GM19328 (cell line): ENCODE measurements at regions not wholly inside any gene's neighbourhood (a gene's known extent, or its start where the extent isn't known, plus 50 kb on each side); places are given as distances from the start of the nearest gene placed in this dataset.

Experiments
- ATAC-seq: cut with Tn5 transposase; IDR thresholded peaks from one replicate; pipeline ENCODE4 v1.9.1; 2021; ENCODE audit warnings: mild to moderate bottlenecking, moderate library complexity; ENCODE audit not compliant: unreplicated experiment

DNA sequence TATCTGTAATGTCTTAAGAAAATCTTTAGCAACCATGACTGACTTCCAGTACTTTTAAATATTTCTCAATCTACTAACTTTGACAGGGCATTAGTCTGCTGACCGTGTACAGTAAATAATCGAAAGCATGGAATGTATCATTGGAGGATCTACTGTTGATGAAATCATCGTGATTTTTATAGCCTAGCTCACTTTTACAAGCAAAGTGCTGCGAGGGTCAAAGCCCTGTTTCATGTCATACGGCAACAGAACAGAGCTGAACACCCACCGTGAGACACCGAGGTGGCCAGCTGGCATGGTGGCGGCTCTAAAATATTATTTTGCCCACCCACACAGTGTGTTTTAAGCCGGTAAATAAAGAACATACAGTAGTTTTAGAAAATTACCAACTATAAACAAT, 679.3 kb downstream of the FAT4 start:
- ATAC-seq = no peak

DNA sequence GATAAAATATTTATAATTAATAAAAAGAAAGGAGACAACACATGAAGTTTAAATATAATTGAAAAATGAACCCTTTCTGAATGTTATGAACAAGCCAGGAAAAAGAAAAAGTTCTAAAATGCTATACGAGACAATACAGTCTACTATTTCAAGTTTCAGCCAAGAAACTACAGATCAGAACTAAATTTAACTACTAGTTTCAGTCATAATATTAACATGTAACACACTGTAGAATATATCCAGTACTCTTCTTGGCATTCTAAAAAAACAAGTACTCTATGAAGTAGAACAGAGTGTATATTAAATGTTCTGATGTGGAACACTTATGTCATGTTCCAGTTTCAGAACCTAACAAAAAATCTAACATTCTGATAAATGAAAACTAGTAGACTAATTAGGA, 679.7 kb downstream of the FAT4 start:
- no peak for ATAC-seq

DNA sequence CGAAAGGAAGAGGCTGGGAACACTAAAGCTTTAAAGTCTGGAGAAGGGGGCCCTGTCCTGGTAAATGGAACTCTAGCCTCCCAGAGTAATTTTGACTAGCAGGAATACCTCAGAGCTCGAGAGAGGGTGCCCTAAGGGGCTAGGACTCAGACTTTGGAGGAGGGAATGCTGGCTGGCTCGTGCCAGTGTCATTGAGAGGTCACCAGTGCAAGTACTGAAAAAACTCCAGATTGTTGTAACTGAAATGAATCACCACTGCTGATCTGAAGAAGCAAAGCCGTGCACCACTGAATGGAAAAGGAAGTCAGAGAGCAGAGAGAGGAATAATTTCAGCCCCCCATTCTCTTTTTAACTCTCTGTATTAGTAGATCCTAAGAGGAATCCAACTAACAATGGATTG, 690.2 kb downstream of the FAT4 start:
- no peak for ATAC-seq

DNA sequence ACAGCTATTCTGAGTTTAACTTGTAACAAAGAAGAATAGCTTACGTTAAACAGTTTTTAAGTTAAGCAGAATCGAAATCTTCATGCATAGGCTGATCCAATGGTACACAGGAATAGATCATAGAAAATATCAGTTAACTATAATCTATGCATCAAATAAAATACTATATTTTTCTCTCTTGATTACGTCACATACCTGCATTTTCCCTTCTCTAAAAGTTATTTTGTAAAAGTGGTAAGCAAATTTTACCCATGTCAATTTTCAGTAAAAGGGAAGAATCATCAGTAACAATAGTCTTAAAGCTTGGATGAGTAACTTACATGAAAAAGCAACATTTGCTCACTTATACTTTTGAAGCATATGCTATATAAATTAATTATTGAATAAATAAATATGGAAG, 692.4 kb downstream of the FAT4 start:
- no peak for ATAC-seq

DNA sequence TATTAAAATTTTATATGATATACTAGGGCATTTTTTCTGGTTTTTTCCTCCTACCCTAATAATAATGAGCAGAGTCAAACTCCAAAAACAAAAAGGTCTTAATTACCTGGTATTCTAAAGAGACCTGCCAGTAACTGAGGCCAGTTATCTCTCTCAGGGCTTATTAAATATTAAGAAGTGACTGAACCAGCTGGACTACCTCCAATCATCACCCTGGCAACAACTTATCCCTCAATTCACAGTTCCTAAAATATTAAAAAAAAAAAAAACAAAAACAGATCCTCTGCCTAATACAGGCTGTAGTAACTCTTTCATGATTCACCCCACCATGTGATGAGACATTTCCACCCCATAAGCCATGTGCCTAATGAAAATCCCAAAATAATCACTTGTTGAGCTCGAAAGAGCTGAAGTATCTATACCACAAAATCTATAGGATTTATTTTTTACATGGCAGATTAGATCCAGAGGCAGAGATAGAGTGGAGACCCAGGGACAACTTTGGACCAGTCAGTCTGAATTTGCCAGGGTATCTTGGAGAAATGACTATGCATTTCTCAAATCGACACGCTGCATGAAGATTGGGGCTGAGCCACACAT, 698.0 kb downstream of the FAT4 start:
- no peak for ATAC-seq

DNA sequence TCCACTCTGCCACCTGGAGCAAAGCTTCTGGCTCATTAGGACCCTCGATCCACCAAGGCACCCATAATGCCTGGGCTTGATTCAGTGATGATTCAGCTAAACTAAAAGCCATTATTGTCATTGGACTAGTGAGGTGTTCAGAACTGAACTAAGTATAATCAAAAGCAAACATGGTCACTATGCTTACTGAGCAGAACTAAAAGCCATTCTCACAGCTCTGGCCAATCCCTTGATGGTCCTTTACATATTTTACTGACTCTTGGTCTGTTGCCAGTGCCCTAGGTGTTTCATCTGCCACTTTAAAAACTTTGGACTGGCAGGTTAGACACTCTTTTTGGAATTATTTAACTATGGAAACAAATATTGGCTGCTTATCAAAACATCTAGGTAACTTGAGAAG, 703.5 kb downstream of the FAT4 start:
- ATAC-seq = no peak

DNA sequence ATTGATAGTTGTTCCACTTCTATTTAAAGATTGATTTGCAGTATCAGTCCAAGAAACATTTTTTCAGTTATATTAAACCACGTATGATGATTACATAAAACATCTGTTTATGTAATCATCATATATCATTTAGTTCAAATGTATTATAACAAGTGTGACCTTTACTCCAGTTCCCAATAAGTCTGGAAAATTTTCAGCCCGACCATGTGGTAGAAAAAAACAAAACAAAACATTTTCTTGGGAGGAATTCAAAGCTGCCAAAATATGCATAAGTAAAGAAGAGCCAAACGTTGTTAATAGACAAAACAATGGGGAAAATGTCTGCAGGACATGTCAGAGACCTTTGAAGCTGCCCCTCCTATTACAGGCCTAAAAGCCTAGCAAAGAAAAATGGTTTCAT, 709.1 kb downstream of the FAT4 start:
- ATAC-seq = no peak

DNA sequence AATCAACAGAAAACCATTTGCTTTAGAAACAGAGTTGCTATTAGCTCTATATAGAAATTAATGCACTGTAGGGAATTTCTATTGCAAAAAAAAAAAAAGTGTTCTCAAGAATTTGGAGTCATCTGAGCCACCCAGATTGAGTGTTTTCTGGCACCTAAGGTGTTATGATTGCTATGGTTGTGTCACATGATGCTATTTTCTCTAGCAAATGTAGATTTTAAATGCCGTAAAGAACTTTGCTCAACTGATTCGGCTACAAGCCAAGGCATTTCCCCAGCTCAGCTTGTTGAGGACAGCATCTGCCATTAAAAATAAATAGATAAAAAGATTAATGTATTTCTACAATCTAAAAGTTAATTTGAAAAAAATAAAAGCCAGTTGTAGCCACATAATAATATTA, 712.8 kb downstream of the FAT4 start:
- no peak for ATAC-seq

DNA sequence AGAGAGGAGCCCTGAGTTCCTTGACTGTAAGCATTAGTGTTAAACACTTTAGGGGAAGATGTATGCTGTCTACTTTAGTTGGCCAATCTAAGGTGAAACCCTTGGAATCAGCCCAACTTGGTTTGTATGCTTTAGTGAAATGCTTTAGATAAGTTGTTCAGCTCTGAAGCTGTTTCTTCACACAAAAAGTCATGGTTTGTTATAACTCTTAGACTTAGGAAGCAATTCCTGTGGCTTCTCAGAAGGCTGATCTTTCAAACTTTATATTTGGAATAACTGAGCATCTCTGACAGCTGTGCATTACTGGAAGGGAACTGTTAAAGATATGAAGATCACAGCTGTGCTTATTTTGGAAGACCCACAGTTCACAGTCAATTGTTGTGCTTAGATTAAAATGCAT, 714.1 kb downstream of the FAT4 start:
- no peak for ATAC-seq

DNA sequence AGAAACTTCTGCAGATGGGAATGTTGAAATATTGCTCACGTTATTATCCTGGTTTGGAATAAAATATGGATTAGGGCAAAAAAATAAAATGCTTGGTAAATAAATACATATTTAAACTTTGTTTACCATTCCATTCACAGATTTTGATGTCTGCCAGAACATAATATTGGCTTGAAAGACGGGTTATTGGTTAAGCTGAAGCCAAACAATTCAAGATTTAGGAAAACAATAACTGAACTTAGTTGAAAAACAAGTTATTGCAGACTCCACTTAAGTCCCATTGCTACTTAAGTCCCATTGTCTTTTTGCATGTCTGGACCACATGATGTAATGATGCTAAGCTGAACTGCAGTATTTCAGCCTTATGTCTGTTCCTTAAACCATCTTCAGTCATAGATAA, 722.5 kb downstream of the FAT4 start:
- ATAC-seq = no peak

DNA sequence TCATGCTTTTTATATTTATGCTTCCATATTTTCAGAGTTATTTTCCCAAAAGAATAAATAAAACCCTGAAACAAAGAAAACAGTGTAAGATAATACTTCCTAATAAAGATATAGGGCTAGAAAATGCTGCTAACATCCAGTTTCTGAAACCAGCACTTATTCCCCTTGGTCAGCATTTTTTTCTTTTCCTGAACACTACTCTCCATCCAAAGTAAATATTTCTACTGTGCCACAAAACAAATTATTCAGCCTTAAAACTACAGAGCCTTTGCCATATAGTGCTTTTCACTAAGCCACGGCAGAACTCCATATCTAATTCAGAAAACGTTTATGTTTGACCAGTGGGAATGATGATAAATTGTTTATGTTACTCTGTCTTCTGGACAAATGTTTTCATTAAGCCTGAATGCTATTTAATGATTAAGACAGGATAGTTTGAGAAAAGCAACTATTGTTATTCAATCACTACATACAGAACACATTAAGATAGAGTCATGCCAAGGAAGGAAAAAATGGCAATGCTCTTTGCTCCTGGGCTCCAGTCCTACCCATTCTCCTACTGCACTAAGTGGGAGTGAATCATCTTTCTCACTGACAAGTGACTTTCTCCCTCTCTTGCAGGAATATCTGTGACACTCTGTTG, 723.9 kb downstream of the FAT4 start:
- ATAC-seq = no peak

DNA sequence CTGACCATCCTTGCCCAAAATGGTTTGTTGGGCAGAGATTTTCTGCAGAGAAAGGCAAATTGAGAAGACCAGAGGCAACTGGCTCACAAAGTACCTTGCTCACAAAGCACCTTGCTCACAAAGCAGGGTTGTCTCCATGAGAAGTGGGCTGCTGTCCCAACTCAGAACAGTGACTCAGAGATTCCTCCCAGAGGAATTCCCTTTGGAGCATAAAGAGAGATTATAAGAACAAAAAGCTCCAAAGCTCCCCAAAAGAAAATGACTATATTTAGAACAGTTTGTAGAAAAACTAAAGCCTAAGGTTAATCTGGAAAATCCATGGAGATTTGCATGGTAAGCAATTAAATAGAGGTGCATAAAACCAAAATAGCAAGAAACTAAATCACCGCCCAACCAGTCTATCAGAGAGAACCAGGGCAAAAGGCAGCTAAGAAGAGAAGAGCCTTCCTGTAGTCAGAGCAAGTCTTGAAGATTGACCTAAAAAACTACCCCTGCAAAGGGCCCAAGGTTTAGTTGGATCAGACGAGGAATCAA, 731.4 kb downstream of the FAT4 start:
- ATAC-seq = no peak

DNA sequence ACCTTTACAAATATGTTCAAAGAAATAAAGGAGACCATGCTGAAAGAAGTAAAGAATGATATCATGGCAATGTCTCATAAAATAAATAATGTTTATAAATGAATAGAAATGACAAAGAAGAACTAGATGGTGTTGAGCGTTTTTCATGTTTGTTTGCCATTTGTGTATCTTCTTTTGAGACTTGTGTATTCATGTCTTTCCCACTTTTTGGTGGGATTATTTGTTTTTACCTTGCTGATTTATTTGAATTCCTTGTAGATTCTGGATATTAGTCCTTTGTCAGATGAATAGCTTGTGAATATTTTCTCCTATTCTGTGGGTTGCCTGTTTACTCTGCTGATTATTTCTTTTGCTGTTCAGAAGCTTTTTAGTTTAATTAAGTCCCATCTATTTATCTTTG, 732.4 kb downstream of the FAT4 start:
- ATAC-seq = no peak

DNA sequence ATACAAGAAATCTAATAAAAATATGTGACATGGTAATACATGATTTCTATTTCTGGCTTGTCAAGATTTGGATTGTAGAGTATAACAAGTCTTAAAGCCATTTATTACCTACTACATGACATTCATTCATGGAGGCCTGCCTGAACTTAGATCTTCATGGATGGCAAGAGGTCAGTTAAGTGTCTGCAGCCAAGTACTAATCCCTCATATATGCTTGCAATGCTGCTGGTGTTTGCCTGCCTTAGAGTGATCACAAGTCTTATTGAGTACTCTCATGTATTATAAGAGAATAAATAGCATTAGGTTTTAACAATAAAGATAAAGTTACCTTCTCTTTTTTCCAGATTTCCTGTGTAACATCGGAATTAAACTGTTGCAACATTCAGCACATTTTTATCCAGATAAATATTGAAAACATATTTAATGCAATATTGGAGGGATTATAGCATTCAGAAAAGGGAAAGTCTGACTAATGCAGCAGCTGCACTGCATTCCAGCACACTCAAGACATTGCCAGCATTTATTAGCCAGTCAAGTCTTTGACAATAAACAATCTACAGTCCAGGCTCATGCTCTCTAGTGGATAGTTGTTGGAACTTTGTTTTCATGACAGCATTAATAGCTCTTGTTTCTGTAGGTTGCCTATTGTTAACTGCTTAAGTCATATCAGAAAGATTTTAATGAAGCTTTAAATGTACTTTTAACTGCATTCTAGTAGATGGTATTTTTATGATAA, 737.1 kb downstream of the FAT4 start:
- ATAC-seq = no peak

DNA sequence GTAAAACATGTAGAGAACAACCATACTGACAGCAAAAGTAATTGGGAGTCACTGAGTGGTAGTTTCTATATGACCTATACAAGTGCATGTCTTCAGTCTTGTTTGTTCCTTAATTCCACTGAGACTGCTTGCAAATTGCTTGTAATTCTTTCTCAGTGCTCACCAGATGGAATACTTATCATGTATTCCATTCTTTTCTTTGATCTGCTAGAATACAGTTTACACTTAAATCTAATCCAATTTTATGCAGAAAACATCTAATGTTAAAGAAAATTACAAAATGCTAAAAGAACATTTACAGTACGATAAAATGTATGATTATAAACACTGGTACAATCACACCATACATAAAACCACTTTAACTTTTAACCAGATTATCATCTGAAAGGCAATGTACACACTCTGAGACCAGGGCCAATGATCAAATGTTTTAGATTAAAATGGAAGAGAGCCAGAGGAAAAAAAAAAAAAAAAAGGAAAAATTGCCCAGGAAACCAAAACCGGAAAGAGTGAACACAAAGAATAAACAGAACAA, 741.4 kb downstream of the FAT4 start:
- no peak for ATAC-seq

DNA sequence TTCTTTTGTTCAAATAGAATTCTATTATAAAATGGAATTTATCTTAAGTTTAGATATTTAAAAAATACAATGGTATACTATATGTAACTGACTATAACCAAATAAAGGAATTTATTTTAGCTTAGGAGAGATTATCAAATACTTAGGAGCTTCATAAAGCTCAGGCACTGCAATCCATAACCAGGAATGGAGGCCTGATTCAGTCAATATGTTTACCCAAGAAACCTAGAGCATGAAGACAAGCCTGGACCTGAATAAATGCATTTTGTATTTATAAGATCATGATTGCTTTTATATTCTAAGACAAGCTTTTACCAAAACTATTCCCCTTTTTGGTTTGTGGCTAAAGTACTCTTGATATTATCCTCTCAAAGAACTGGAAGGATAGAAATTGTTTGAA, 742.6 kb downstream of the FAT4 start:
- ATAC-seq = no peak

DNA sequence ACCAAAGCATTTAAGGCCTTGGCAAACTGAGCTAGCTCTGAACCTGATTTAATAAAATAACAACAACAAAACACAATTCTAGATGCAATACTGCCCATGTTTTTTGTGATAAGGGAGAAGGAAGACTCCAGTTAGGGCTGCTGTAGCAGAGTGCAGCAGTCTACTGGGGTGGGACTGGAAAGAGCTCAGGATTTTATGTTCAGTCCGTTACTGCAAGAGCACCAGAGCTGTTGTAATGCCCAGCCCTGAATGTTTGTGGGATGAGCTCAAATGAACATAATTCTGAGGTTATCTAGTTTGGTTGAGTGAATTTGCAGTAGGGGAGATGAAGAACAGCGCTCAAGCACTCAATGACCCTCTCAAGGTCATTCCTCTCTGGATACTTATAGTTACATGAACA, 743.8 kb downstream of the FAT4 start:
- no peak for ATAC-seq

DNA sequence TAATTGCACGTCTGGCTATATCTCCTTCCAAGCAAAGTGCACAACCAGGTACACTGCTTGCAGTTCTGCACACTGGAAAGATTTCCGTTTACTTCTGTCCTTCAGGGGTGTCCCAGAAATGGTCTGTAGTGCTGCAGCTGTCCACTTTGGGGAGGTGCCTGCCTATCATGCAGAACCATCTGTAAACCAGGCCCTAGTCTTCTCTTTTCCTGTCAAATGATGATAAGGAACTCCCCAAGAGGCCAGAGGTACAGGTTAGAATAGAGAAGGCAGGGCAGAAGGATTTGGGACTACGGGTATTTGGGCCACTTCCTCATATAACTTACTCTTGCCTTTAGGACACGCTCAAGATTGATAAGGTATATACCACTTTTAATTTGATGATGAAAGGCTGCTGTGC, 746.9 kb downstream of the FAT4 start:
- no peak for ATAC-seq

DNA sequence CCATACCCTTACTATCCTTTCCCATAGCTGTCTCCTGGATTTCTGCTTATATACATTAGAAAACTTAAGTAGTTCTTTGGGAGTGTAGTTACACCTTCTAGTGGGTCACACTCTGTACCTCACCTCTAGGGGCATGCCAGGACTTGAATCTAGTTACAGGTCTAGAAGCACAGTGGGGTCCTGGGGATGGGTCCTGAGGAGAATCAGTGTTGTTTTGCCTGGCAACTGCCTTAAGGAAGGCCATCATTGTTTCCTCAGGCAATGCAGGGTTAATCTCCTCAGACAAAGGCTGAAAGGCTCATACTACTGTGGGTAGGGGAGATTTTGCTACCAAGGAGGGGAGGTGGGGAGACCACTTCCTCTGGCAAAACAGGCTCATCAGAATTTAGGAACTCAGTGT, 750.3 kb downstream of the FAT4 start:
- ATAC-seq = no peak

DNA sequence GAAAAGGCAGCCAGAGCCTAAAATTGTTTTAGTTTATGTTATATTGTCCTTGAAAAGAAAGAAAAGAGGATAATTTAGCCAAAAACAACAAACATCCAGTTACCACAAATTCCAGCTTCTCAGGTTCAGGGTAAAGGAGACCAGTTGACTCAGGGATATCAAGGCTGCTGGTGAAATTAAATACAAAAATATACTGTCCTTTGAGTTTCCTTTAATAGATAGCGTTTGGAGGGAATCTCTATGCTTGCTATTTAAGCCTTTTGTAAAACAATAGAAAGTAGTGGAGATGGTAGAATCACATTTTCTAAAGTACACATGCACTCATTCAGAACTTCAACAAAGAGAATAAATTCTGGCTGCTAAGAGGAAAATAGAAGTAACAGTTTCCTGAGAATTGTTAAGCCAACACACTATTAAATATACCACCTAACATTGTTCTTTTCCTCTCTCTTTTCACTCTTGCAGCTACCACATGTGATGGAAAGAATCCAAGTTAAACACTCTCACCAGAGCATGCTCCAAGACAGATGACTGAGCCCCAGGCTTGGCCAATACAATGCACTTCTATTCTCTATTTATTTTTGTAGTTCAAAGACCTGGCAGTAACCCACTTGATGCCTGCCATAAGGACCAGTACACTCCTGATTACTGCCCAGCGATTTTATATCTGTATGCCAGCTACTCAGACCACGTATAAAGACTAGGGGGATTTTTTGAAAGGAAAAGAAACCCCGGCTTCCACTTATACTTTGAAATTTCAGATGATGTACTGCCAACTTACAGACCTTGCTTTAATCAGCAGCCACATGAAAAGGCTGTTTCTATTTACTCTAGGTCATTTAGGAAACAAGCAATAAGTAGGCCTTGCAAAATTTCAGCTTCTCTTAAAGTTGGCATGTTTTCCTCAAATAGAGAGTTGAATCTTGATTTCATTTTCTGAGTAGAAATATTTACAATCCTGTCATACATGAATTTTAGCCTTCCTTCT, 756.9 kb downstream of the FAT4 start:
- no peak for ATAC-seq

DNA sequence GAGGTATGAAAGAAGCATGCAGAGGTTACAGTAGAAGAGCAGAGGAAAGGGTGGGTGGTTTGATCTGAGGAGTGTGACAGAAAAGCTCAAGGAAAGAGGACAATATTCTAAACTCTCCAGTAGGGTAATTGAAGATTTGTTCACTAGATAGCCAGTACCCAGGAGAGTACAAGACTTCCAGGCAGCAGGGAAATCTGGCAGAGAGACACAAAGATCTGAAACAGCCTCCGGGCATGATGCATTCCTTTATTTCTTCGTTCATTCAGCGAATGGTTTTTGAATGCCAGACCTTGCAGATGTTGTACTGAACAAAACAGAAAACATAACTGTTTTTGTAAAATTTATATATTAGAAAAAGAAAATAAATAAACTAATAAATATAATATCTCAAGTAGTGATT, 766.6 kb downstream of the FAT4 start:
- ATAC-seq = no peak
